Panc1 (cell line): ENCODE measurements at regions not wholly inside any gene's neighbourhood (a gene's known extent, or its start where the extent isn't known, plus 50 kb on each side); places are given as distances from the start of the nearest gene placed in this dataset.

Source experiments
- POLR2AphosphoS5 ChIP-seq: IDR thresholded peaks from 2 replicates; pipeline ENCODE4 v1.6.1; 2012; ENCODE audit warnings: mild to moderate bottlenecking, low read depth, low read length, moderate library complexity
- TF ChIP-seq, protein P1 (sequence below): fragments of 450-650 bp; IDR thresholded peaks from 2 replicates; pipeline ENCODE4 v1.5.1; 2017; ENCODE audit warnings: mild to moderate bottlenecking

DNA sequence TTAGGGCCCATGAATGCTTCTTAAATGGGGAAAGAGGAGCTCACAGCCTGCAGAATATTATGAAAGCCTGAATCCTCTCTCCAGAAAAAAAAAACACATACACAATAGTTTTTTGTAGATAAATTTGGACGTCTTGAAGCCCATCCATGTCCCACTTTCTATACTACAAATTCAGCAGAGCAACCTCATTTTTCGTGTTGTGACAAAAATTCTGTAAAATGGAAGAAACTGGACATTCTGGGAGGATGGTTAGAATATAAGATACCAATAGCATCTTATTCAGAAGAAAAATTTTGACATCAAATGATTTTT, 102.1 kb downstream of the ZNF281 start:
- TF ChIP-seq POLR2AphosphoS5 = no peak
- TF ChIP-seq, protein P1, sequence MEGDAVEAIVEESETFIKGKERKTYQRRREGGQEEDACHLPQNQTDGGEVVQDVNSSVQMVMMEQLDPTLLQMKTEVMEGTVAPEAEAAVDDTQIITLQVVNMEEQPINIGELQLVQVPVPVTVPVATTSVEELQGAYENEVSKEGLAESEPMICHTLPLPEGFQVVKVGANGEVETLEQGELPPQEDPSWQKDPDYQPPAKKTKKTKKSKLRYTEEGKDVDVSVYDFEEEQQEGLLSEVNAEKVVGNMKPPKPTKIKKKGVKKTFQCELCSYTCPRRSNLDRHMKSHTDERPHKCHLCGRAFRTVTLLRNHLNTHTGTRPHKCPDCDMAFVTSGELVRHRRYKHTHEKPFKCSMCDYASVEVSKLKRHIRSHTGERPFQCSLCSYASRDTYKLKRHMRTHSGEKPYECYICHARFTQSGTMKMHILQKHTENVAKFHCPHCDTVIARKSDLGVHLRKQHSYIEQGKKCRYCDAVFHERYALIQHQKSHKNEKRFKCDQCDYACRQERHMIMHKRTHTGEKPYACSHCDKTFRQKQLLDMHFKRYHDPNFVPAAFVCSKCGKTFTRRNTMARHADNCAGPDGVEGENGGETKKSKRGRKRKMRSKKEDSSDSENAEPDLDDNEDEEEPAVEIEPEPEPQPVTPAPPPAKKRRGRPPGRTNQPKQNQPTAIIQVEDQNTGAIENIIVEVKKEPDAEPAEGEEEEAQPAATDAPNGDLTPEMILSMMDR = peak; percentile 64; the same call in 1 of the 2 replicates
